GM21367 (cell line): ENCODE measurements at regions not wholly inside any gene's neighbourhood (a gene's known extent, or its start where the extent isn't known, plus 50 kb on each side); places are given as distances from the start of the nearest gene placed in this dataset.
A peak's percentile ranks its signal among the peaks of the same experiment; 100 is the strongest.
"Not testable (repeated sequence)": the region's sequence is repeated elsewhere in the genome, so short reads cannot be mapped to it uniquely, and the experiment has no call there.

Experiments used
- ATAC-seq: cut with Tn5 transposase; IDR thresholded peaks from one replicate; pipeline ENCODE4 v1.9.1; 2021; ENCODE audit not compliant: unreplicated experiment

- not testable (repeated sequence) for ATAC-seq
Measured at GRCh38 chr3:198147213-198147612, 187.2 kb downstream of the LMLN start.

GRCh38 chr3:198147993-198148392 is 188.0 kb downstream of the LMLN start:
- ATAC-seq: not testable (repeated sequence)

- ATAC-seq: not testable (repeated sequence)
Measured at GRCh38 chr3:198149904-198150303, 189.9 kb downstream of the LMLN start.

DNA sequence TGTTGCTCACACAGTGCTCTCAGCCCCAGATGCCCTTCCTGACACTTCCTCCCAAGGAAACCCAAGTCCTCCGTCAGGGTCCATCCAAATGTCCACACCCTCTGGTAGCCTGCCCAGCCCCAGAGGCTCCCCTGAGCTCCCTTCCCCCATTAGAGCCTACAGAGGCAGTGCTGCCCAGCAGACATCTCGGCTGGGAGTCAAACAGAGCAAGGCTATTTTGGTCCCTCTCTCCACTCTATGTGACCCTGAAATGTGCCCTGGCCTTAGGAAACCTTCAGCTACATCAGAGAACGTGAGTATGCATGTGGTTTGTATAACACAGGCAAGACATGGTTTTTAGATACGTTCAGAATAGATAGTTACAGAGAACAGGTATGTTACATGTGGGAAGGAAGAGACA is 191.8 kb downstream of the LMLN start:
- ATAC-seq: not testable (repeated sequence)

- ATAC-seq: not testable (repeated sequence)
Measured at GRCh38 chr3:198155771-198156170, 195.8 kb downstream of the LMLN start.

GRCh38 chr3:198157231-198157868 is 197.3 kb downstream of the LMLN start:
- peak; percentile 62 for ATAC-seq

- not testable (repeated sequence) for ATAC-seq
Measured at GRCh38 chr3:198158007-198158406, 198.0 kb downstream of the LMLN start.

GRCh38 chr3:198167339-198168039 is 207.5 kb downstream of the LMLN start:
- ATAC-seq: not testable (repeated sequence)

- not testable (repeated sequence) for ATAC-seq
Measured at GRCh38 chr3:198170781-198171180, 210.8 kb downstream of the LMLN start.

DNA sequence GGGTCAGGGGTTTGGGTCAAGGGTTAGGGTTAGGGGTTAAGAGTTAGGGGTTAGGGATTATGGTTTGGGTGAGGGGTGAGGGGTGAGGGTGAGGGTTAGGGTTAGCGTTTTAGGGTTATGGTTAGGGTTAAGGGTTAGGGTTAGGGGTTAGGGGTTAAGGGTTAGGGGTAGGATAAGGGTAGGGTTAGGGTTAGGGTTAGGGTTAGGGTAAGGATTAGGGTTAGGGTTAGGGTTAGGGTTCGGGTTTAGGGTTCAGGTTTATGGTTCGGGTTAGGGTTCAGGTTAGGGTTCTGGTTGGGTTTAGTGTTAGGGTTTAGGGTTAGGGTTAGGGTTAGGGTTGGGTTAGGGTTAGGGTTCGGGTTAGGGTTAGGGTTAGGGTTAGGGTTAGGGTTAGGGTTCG is 213.1 kb downstream of the LMLN start:
- not testable (repeated sequence) for ATAC-seq

GRCh38 chr3:198173929-198174574 is 214.0 kb downstream of the LMLN start:
- not testable (repeated sequence) for ATAC-seq
